ENCODE measurements at regions not wholly inside any gene's neighbourhood (a gene's known extent, or its start where the extent isn't known, plus 50 kb on each side); places are given as distances from the start of the nearest gene placed in this dataset.
"Not testable (repeated sequence)": the region's sequence is repeated elsewhere in the genome, so short reads cannot be mapped to it uniquely, and the experiment has no call there.

- not testable (repeated sequence) for DNase-seq (ENCODE audit: low read depth)
Observed at GRCh38 chr7:136419740-136420139, 442.6 kb upstream of the MTPN start.

- no peak for DNase-seq (ENCODE audit: low read depth)
Observed at GRCh38 chr7:136412952-136413351, 435.8 kb upstream of the MTPN start.

GRCh38 chr7:136405931-136406777 lies 429.0 kb upstream of the MTPN start:
- peak; percentile 83 for DNase-seq (ENCODE audit: low read depth)

DNA sequence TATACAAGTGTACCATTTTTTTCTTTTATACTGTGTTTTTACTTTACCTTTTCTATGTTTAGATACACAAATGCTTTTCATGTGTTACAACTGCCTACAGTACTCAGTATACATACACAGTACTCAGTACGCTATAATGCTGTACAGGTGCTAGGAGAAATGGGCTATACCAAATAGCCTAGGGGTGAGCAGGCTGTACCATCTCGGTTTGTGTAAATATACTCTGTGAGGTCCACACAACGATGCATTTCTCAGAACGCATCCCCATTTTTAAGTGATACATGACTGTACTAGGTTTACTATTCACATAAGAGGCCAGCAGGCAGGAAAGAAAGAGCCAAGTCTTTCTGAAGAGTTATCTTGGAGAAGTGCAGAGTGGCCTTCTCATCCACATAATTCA lies 426.4 kb upstream of the MTPN start:
- DNase-seq (ENCODE audit: low read depth): no peak

DNA sequence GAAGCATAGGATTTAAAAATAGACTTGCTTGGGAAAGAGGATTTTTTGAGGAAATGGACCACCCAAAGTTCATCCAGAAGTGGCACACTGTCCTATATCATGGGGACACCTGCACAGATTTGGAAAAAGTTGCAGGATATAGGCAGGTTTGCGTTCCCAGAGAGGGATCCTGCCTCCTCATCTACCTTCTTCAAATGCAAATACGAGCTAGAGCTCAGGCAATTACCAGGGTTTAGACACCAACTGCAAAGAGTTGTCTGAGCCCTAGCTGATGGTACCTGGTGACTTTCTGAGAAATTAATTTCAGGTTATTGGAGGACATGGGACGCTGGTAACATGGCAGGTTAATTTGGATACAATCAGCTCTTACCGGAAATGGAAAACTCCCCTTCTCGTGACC lies 423.7 kb upstream of the MTPN start:
- DNase-seq (ENCODE audit: low read depth): no peak

- DNase-seq (ENCODE audit: low read depth): no peak
Observed at GRCh38 chr7:136399385-136399784, 422.2 kb upstream of the MTPN start.

GRCh38 chr7:136392856-136393255 lies 415.7 kb upstream of the MTPN start:
- no peak for DNase-seq (ENCODE audit: low read depth)

DNA sequence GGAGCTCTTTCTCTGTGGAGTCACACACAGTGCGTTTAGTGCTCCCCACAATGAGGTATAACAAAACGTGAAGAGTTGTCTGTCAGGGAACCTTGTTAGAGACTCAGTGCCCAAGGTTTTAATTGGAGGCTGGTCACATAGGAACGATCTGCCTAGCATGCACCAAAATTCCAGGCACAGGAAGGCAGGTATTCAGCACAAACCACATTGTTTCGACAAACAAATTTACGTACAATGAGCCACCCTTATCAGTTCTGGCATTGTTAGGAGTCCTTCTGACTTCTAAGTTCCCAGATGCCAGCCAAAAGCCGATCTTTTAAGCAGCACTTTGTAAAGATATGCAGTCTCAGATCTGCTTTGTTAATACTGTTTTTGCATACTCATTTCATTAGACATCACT lies 414.2 kb upstream of the MTPN start:
- DNase-seq (ENCODE audit: low read depth): no peak

GRCh38 chr7:136389933-136390332 lies 412.8 kb upstream of the MTPN start:
- no peak for DNase-seq (ENCODE audit: low read depth)

DNA sequence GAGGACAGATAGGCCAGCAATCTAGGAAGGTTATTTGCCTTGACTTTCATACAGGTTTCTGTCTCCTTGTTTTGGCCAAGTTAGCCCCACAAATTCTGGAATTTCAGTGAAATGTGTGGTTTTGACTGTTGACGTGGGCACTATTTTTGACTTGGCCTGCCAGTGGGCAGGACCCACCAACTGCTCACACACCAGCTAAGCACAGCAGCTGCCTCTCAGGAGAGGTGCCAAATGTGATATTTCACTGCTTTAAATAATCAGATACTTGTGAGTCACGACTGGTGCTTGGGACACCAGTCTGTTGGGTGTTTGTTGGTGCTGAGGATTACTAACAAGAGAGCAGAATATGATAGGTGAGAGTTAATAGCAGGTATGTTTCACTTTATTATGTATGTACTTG lies 409.7 kb upstream of the MTPN start:
- peak; percentile 95 for DNase-seq (ENCODE audit: low read depth)

DNA sequence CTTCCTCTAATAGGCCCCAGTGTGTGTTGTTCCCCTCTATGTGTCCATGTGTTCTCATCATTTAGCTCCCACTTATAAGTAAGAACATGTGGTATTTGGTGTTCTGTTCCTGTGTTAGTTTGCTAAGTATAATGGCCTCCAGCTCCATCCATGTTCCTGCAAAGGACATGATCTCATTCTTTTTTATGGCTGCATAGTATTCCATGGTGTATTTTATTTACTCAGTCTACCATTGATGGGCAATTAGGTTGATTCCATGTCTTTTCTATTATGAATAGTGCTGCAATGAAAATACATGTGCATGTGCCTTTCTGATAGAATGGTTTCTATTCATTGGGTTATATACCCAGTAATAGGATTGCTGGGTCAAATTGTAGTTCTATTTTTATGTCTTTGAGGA lies 394.2 kb upstream of the MTPN start:
- not testable (repeated sequence) for DNase-seq (ENCODE audit: low read depth)

GRCh38 chr7:136370137-136370536 lies 393.0 kb upstream of the MTPN start:
- no peak for DNase-seq (ENCODE audit: low read depth)

DNA sequence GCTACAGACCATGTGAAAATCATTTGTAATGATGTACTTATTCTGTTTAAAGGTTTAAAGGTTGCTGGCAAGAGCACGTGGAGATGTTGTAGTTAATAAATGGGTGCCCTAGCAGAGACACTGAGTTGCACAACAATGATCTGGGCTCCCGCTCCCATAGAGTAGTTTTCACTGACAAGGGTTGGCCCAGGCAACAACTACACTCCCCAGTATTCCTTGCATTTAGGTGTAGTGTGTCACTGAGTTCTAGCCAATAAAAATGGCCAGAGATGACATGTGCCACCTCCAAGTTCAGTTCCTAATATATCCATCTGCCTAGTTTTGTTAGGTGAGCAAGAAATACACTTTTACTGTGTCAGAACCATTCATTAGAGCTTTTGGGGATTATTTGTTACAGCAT lies 392.1 kb upstream of the MTPN start:
- DNase-seq (ENCODE audit: low read depth): no peak

- no peak for DNase-seq (ENCODE audit: low read depth)
Observed at GRCh38 chr7:136359333-136359903, 382.3 kb upstream of the MTPN start.

GRCh38 chr7:136353287-136353686 lies 376.1 kb upstream of the MTPN start:
- no peak for DNase-seq (ENCODE audit: low read depth)

GRCh38 chr7:136348542-136349192 lies 371.5 kb upstream of the MTPN start:
- no peak for DNase-seq (ENCODE audit: low read depth)

- no peak for DNase-seq (ENCODE audit: low read depth)
Observed at GRCh38 chr7:136348142-136348541, 371.0 kb upstream of the MTPN start.

GRCh38 chr7:136347488-136347887 lies 370.3 kb upstream of the MTPN start:
- no peak for DNase-seq (ENCODE audit: low read depth)

DNA sequence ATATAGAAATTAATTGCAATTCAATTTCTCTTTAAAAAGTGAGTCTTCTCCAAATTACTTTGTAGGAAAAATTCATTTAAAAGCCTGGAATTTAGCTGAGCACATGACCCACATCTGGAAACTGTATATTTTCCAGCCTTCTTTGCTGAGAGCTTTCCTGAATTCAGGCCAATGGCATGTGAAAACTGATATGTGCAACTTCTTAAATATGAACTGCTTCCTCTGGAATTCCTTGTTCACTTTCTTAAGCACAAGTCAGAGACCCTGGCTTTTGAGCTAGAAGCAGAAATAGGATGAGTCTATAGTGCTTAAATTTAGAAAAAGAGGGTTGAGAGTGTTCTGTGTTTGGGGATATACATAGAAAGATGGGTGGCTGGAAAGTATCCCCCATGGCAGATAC lies 365.1 kb upstream of the MTPN start:
- DNase-seq (ENCODE audit: low read depth): peak; percentile 11

GRCh38 chr7:136339464-136339863 lies 362.3 kb upstream of the MTPN start:
- peak; percentile 4 for DNase-seq (ENCODE audit: low read depth)

DNA sequence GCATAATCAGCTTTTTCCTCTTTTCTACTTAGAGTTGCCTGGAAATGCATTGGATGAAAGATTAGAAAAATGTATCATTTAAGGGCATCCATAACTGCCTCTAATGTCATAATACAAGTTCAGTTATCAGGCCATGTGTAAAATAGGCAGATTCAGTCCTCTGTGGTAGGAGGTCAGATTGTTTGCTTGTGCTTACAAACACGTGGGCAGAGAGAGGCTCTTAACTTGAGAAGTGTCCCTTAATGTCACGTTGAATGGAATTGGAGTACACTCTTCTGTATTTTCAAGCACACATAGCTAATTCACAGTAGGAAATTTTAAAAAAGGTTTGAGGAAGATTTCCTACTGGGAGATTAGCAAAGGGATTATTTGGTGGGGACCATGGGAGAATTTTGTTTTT lies 359.8 kb upstream of the MTPN start:
- no peak for DNase-seq (ENCODE audit: low read depth)

- no peak for DNase-seq (ENCODE audit: low read depth)
Observed at GRCh38 chr7:136333636-136334035, 356.5 kb upstream of the MTPN start.

Measured in myocyte (in vitro differentiated cells).